Neural progenitor cell (in vitro differentiated cells): ENCODE measurements at regions not wholly inside any gene's neighbourhood (a gene's known extent, or its start where the extent isn't known, plus 50 kb on each side); places are given as distances from the start of the nearest gene placed in this dataset.
A peak's percentile ranks its signal among the peaks of the same experiment; 100 is the strongest.

Experiments
- DNase-seq: peaks from one replicate; pipeline ENCODE4 v3.0.0-alpha.2; 2016; ENCODE audit warnings: low spot score
- H2AFZ ChIP-seq: fragments of 200-600 bp; sonication (generic); replicated peaks from 2 replicates; pipeline ENCODE4 v1.6.1; 2016; ENCODE audit warnings: antibody characterized with exemption
- H3F3A ChIP-seq: fragments of 200-600 bp; sonication (generic); 2 replicates; pipeline ENCODE4 v1.6.1; 2016; ENCODE audit warnings: antibody characterized with exemption, low read depth
- H3K27ac ChIP-seq: fragments of 200-600 bp; sonication (generic); 2 replicates; pipeline ENCODE4 v1.5.1; 2016; ENCODE audit warnings: mild to moderate bottlenecking
- H3K27me3 ChIP-seq: fragments of 200-600 bp; sonication (generic); 2 replicates; pipeline ENCODE4 v1.6.1; 2016; ENCODE audit warnings: mild to moderate bottlenecking, moderate library complexity
- H3K36me3 ChIP-seq: fragments of 200-600 bp; sonication (generic); 2 replicates; pipeline ENCODE4 v1.5.1; 2016
- H3K4me1 ChIP-seq: fragments of 200-600 bp; sonication (generic); 2 replicates; pipeline ENCODE4 v1.6.1; 2016; ENCODE audit warnings: mixed run types
- H3K4me2 ChIP-seq: fragments of 200-600 bp; sonication (generic); 2 replicates; pipeline ENCODE4 v1.6.1; 2016
- H3K4me3 ChIP-seq: fragments of 200-600 bp; sonication (generic); 2 replicates; pipeline ENCODE4 v1.5.1; 2016
- H3K79me2 ChIP-seq: fragments of 200-600 bp; sonication (generic); 2 replicates; pipeline ENCODE4 v1.6.1; 2016; ENCODE audit warnings: low read depth
- H3K9ac ChIP-seq: fragments of 200-600 bp; sonication (generic); 2 replicates; pipeline ENCODE4 v1.6.1; 2016
- H3K9me3 ChIP-seq: fragments of 200-600 bp; sonication (generic); 2 replicates; pipeline ENCODE4 v1.5.1; 2016; ENCODE audit warnings: low read depth
- H4K20me1 ChIP-seq: fragments of 200-600 bp; sonication (generic); 2 replicates; pipeline ENCODE4 v1.6.1; 2016; ENCODE audit warnings: low read depth
- H3K27ac Mint-ChIP-seq: 3 replicates; pipeline ENCODE4 v1.8.0; 2021; ENCODE audit warnings: mixed read lengths
- H3K27me3 Mint-ChIP-seq: 2 replicates; pipeline ENCODE4 v1.8.0; 2022; ENCODE audit warnings: low read depth, mild to moderate bottlenecking, inconsistent platforms, moderate library complexity, mixed read lengths; ENCODE audit not compliant: insufficient read depth
- H3K36me3 Mint-ChIP-seq: 3 replicates; pipeline ENCODE4 v1.8.0; 2021; ENCODE audit warnings: mixed read lengths
- H3K4me1 Mint-ChIP-seq: 3 replicates; pipeline ENCODE4 v1.8.0; 2021; ENCODE audit warnings: mixed read lengths
- H3K4me3 Mint-ChIP-seq: 3 replicates; pipeline ENCODE4 v1.8.0; 2021; ENCODE audit warnings: mild to moderate bottlenecking, moderate library complexity, mixed read lengths
- H3K9me3 Mint-ChIP-seq: 3 replicates; pipeline ENCODE4 v1.8.0; 2020; ENCODE audit warnings: mixed read lengths
- CTCF ChIP-seq: fragments of 200-600 bp; sonication (generic); IDR thresholded peaks from 2 replicates; pipeline ENCODE4 v1.5.1; 2017; ENCODE audit warnings: antibody characterized with exemption, mild to moderate bottlenecking
- EZH2 ChIP-seq: fragments of 200-600 bp; sonication (generic); IDR thresholded peaks from 2 replicates; pipeline ENCODE4 v1.6.1; 2017; ENCODE audit warnings: antibody characterized with exemption, mild to moderate bottlenecking, moderate library complexity
- EZH2phosphoT487 ChIP-seq: fragments of 200-600 bp; sonication (generic); IDR thresholded peaks from 2 replicates; pipeline ENCODE4 v1.6.1; 2017; ENCODE audit warnings: antibody characterized with exemption

DNA sequence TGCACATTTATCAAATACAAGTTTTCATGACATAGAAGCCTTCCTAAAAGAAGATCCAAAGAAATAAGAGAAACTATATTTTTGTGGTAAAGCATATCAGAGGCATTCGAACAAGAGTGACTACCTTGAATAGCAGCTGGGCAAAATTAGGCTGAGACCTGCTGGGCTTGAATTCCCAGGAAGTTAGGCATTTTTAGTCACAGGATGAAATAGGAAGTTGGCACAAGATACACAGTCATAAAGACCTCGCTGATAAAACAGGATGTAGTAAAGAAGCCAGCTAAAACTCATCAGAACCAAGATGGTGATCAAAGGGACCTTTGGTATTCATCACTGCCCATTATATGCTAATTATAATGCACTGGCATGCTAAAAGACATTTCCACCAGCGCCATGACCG is 1302.3 kb upstream of the NRXN1 start:
- H3K4me3 ChIP-seq, result no peak overlapping the region
- H3K4me1 ChIP-seq, result peaks cover 27% of the 10 kb centered on the region
- H3F3A ChIP-seq, result peaks cover 10% of the 10 kb centered on the region
- no peaks in the 10 kb centered on the region for H3K27me3 ChIP-seq
- no peak for TF ChIP-seq EZH2phosphoT487
- no peak for TF ChIP-seq CTCF
- TF ChIP-seq EZH2, result no peak
- no peaks in the 10 kb centered on the region for H4K20me1 ChIP-seq
- no peaks in the 10 kb centered on the region for H3K36me3 ChIP-seq
- Mint-ChIP-seq H3K4me3 (no peak overlapping the region), H3K27me3 (no peaks in the 10 kb centered on the region), H3K9me3 (no peaks in the 10 kb centered on the region), H3K27ac (no peak overlapping the region), H3K4me1 (peaks cover 4% of the 10 kb centered on the region), H3K36me3 (no peaks in the 10 kb centered on the region)
- no peak overlapping the region for H3K4me2 ChIP-seq
- no peak overlapping the region for H2AFZ ChIP-seq
- H3K9ac ChIP-seq, result no peak overlapping the region
- no peak for DNase-seq
- no peaks in the 10 kb centered on the region for H3K79me2 ChIP-seq
- H3K27ac ChIP-seq, result no peak overlapping the region
- no peaks in the 10 kb centered on the region for H3K9me3 ChIP-seq

GRCh38 chr2:52327641-52328040 is 1295.7 kb upstream of the NRXN1 start:
- no peak for TF ChIP-seq EZH2
- no peak for TF ChIP-seq CTCF
- no peak for TF ChIP-seq EZH2phosphoT487
- no peak overlapping the region for H2AFZ ChIP-seq
- H3K4me3 Mint-ChIP-seq, result no peak overlapping the region

GRCh38 chr2:52314231-52314630 is 1282.3 kb upstream of the NRXN1 start:
- H3K4me1 Mint-ChIP-seq, result peaks cover 11% of the 10 kb centered on the region

More at GRCh38 chr2:52327641-52328040, 1295.7 kb upstream of the NRXN1 start:
- H3K27me3 Mint-ChIP-seq, result no peaks in the 10 kb centered on the region
- peaks cover 12% of the 10 kb centered on the region for H3K9me3 Mint-ChIP-seq
- Histone ChIP-seq H3K36me3 (no peaks in the 10 kb centered on the region), H3K4me3 (no peak overlapping the region), H3K79me2 (no peaks in the 10 kb centered on the region), H3K27me3 (no peaks in the 10 kb centered on the region), H4K20me1 (no peaks in the 10 kb centered on the region), H3K27ac (no peak overlapping the region), H3K9me3 (peaks cover 4% of the 10 kb centered on the region), H3F3A (no peaks in the 10 kb centered on the region), H3K4me2 (no peak overlapping the region), H3K9ac (no peak overlapping the region), H3K4me1 (no peaks in the 10 kb centered on the region)
- no peak for DNase-seq
- H3K27ac Mint-ChIP-seq, result no peak overlapping the region
- peaks cover 3% of the 10 kb centered on the region for H3K4me1 Mint-ChIP-seq
- H3K36me3 Mint-ChIP-seq, result no peaks in the 10 kb centered on the region

DNA sequence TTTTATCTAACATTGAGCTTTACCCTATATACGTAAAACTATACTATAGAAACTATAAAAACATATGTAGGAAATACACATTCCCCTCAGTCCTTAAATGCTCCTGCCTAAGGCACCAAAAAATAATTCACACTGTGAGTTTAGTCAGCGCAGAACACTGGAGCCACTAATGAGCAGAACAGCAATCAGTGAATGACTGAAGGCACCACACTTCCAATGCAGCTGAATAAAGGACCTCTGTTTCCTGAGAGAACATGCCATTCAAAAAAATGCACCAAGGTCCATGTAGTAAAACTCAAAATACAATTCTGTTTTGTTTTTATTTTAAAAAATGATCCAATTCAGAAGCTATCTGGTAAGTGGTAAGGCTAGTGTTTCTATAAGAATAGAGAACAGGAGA is 1280.6 kb upstream of the NRXN1 start:
- Histone ChIP-seq H3K79me2 (no peaks in the 10 kb centered on the region), H3K9me3 (no peaks in the 10 kb centered on the region), H4K20me1 (no peaks in the 10 kb centered on the region), H3F3A (no peaks in the 10 kb centered on the region), H3K4me3 (no peak overlapping the region), H3K4me1 (peaks cover 22% of the 10 kb centered on the region), H3K27me3 (no peaks in the 10 kb centered on the region), H3K27ac (no peak overlapping the region), H3K36me3 (no peaks in the 10 kb centered on the region), H2AFZ (no peak overlapping the region), H3K9ac (no peak overlapping the region), H3K4me2 (peak overlapping the region; percentile 59)
- no peak for DNase-seq
- H3K36me3 Mint-ChIP-seq, result no peaks in the 10 kb centered on the region
- TF ChIP-seq EZH2phosphoT487, result no peak
- TF ChIP-seq CTCF, result no peak
- no peak for TF ChIP-seq EZH2
- H3K27ac Mint-ChIP-seq, result no peak overlapping the region
- no peak overlapping the region for H3K4me3 Mint-ChIP-seq
- H3K9me3 Mint-ChIP-seq, result no peaks in the 10 kb centered on the region
- H3K27me3 Mint-ChIP-seq, result no peaks in the 10 kb centered on the region
- H3K4me1 Mint-ChIP-seq, result peaks cover 11% of the 10 kb centered on the region

More at GRCh38 chr2:52314231-52314630, 1282.3 kb upstream of the NRXN1 start:
- Histone ChIP-seq H3K4me3 (no peak overlapping the region), H3K4me1 (peaks cover 22% of the 10 kb centered on the region), H3K9ac (no peak overlapping the region), H3K79me2 (no peaks in the 10 kb centered on the region), H2AFZ (no peak overlapping the region), H4K20me1 (no peaks in the 10 kb centered on the region), H3K9me3 (no peaks in the 10 kb centered on the region), H3K27ac (no peak overlapping the region), H3K4me2 (no peak overlapping the region), H3K36me3 (no peaks in the 10 kb centered on the region), H3K27me3 (no peaks in the 10 kb centered on the region), H3F3A (no peaks in the 10 kb centered on the region)
- no peak for TF ChIP-seq EZH2phosphoT487
- Mint-ChIP-seq H3K27me3 (no peaks in the 10 kb centered on the region), H3K9me3 (no peaks in the 10 kb centered on the region), H3K4me3 (no peak overlapping the region), H3K27ac (no peak overlapping the region), H3K36me3 (no peaks in the 10 kb centered on the region)
- DNase-seq, result no peak
